OCI-LY1 (cell line): ENCODE measurements at regions not wholly inside any gene's neighbourhood (a gene's known extent, or its start where the extent isn't known, plus 50 kb on each side); places are given as distances from the start of the nearest gene placed in this dataset.
A peak's percentile ranks its signal among the peaks of the same experiment; 100 is the strongest.

Source experiments
- H2AFZ ChIP-seq: fragments of 200-600 bp; sonication (generic), shearing (Covaris generic); 2 replicates; pipeline ENCODE4 v1.6.0; 2014; ENCODE audit warnings: antibody characterized with exemption, mild to moderate bottlenecking, low read length
- H3F3A ChIP-seq: fragments of 200-600 bp; sonication (generic), shearing (Covaris generic); 2 replicates; pipeline ENCODE4 v1.6.0; 2014; ENCODE audit warnings: mild to moderate bottlenecking, antibody characterized with exemption, low read length, moderate library complexity; ENCODE audit not compliant: insufficient read depth
- H3K27ac ChIP-seq: fragments of 200-600 bp; sonication (generic); 2 replicates; pipeline ENCODE4 v1.5.1; 2014; ENCODE audit warnings: low read length, mixed run types, mild to moderate bottlenecking, low read depth; ENCODE audit not compliant: poor library complexity, severe bottlenecking
- H3K27me3 ChIP-seq: fragments of 200-600 bp; sonication (generic); 2 replicates; pipeline ENCODE4 v1.6.0; 2014; ENCODE audit warnings: antibody characterized with exemption, mild to moderate bottlenecking, low read length, moderate library complexity; ENCODE audit not compliant: insufficient read depth
- H3K36me3 ChIP-seq: fragments of 200-600 bp; sonication (generic); 2 replicates; pipeline ENCODE4 v1.6.1; 2014; ENCODE audit warnings: mild to moderate bottlenecking, antibody characterized with exemption, low read length, moderate library complexity, mixed read lengths; ENCODE audit not compliant: insufficient read depth
- H3K4me1 ChIP-seq: fragments of 200-600 bp; sonication (generic); 2 replicates; pipeline ENCODE4 v1.5.1; 2014; ENCODE audit warnings: mild to moderate bottlenecking, low read length, moderate library complexity; ENCODE audit not compliant: insufficient read depth, severe bottlenecking
- H3K4me2 ChIP-seq: fragments of 200-600 bp; sonication (generic), shearing (Covaris generic); 2 replicates; pipeline ENCODE4 v1.6.1; 2014; ENCODE audit warnings: low read length
- H3K4me3 ChIP-seq: fragments of 200-600 bp; sonication (generic); 2 replicates; pipeline ENCODE4 v1.5.1; 2014; ENCODE audit warnings: low read length, low read depth, mild to moderate bottlenecking, mixed read lengths; ENCODE audit not compliant: poor library complexity, severe bottlenecking
- H3K79me2 ChIP-seq: fragments of 200-600 bp; shearing (Covaris generic); 2 replicates; pipeline ENCODE4 v1.6.1; 2016; ENCODE audit warnings: mixed run types, low read length, mixed read lengths; ENCODE audit not compliant: insufficient read depth
- H3K9ac ChIP-seq: fragments of 200-600 bp; sonication (generic), shearing (Covaris generic); 2 replicates; pipeline ENCODE4 v1.6.1; 2014; ENCODE audit warnings: mild to moderate bottlenecking, low read length, mixed read lengths
- H3K9me2 ChIP-seq: fragments of 200-600 bp; sonication (generic), shearing (Covaris generic); 2 replicates; pipeline ENCODE4 v1.6.1; 2014; ENCODE audit warnings: low read depth, mild to moderate bottlenecking, low read length, mixed read lengths
- H3K9me3 ChIP-seq: fragments of 200-600 bp; shearing (Covaris generic); 2 replicates; pipeline ENCODE4 v1.6.1; 2014; ENCODE audit warnings: low read length, mixed read lengths
- H4K20me1 ChIP-seq: fragments of 200-600 bp; sonication (generic), shearing (Covaris generic); 2 replicates; pipeline ENCODE4 v1.6.0; 2016; ENCODE audit warnings: mild to moderate bottlenecking, low read length; ENCODE audit not compliant: insufficient read depth
- EZH2 ChIP-seq: fragments of 200-600 bp; sonication (generic), shearing (Covaris generic); IDR thresholded peaks from 2 replicates; pipeline ENCODE4 v1.8.0; 2017; ENCODE audit warnings: borderline replicate concordance, mixed run types, mild to moderate bottlenecking, antibody characterized with exemption, low read length, moderate library complexity, mixed read lengths
- TF ChIP-seq, protein P1 (sequence below): fragments of 200-600 bp; sonication (generic), shearing (Covaris generic); IDR thresholded peaks from 2 replicates; pipeline ENCODE4 v1.5.1; 2017; ENCODE audit warnings: mild to moderate bottlenecking, antibody characterized with exemption, low read length, moderate library complexity, mixed read lengths

DNA sequence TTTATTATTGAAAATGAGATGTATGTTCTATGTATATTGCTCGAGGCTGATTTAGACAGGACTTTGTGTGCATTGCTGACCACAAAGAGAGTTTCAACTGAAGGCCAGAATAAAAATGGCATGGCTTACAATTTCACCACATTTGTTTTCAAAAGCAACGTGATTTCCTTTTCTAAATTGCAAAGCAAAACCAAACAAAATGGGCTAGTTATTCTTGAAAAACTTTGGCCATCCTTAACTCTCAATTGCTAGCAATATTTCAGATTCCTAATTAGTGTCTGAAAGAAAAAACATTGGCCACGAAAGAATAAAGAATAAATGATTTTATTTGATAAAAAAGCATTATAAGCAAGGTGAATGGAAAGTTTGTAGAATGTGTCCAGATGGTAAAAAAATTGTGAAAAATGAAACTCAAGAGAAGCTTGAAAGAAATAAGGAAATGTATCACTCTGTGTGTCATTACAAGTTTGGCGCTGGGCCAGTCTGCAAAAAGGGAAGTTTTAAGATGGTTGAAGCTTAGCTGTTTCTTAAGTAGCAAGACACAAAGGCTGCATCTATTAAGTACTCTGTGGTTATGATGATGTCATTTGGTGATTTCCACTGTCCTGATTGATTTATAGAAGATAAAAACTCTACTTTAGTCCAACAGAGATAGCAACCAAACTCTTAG, 89.2 kb upstream of the PRLR start:
- H2AFZ ChIP-seq = peak overlapping the region; percentile 87; the same call in 1 of the 2 replicates
- peaks cover 10% of the 10 kb centered on the region; the same call in 1 of the 2 replicates for H3K9me3 ChIP-seq
- H4K20me1 ChIP-seq = no peaks in the 10 kb centered on the region
- H3K79me2 ChIP-seq = no peaks in the 10 kb centered on the region
- no peaks in the 10 kb centered on the region for H3K9me2 ChIP-seq
- peak overlapping the region; percentile 25; the same call in 1 of the 2 replicates for H3K9ac ChIP-seq
- TF ChIP-seq EZH2 = no peak
- TF ChIP-seq, protein P1, sequence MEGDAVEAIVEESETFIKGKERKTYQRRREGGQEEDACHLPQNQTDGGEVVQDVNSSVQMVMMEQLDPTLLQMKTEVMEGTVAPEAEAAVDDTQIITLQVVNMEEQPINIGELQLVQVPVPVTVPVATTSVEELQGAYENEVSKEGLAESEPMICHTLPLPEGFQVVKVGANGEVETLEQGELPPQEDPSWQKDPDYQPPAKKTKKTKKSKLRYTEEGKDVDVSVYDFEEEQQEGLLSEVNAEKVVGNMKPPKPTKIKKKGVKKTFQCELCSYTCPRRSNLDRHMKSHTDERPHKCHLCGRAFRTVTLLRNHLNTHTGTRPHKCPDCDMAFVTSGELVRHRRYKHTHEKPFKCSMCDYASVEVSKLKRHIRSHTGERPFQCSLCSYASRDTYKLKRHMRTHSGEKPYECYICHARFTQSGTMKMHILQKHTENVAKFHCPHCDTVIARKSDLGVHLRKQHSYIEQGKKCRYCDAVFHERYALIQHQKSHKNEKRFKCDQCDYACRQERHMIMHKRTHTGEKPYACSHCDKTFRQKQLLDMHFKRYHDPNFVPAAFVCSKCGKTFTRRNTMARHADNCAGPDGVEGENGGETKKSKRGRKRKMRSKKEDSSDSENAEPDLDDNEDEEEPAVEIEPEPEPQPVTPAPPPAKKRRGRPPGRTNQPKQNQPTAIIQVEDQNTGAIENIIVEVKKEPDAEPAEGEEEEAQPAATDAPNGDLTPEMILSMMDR = no peak
- peak overlapping the region; percentile 49 for H3K4me2 ChIP-seq
- no peaks in the 10 kb centered on the region for H3K27me3 ChIP-seq
- H3F3A ChIP-seq = no peaks in the 10 kb centered on the region
- peak overlapping the region; percentile 92 for H3K27ac ChIP-seq
- no peaks in the 10 kb centered on the region; the same call in 1 of the 2 replicates for H3K36me3 ChIP-seq
- no peak overlapping the region for H3K4me3 ChIP-seq
- peaks cover 35% of the 10 kb centered on the region for H3K4me1 ChIP-seq

DNA sequence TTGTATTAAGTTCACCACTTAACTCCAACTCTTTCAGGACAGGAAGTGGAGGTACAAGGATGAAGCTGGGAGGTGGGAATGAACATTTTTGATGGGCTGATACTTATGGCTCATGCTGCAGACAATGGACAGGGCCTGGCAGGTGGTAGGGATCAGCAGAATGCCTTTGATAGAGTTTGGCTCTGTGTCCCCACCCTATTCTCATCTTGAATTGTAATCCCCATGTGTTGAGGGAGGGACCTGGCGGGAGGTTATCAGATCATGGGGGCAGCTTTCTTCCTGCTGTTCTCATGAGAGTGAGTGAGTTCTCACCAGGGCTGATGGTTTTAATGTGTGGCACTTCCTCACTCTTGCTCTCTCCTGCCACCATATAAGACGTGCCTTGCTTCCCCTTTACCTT, 87.3 kb upstream of the PRLR start:
- Histone ChIP-seq H3K9me2 (no peaks in the 10 kb centered on the region), H3K27me3 (no peaks in the 10 kb centered on the region), H3K9ac (no peak overlapping the region), H3K4me2 (no peak overlapping the region), H2AFZ (no peak overlapping the region), H3K36me3 (no peaks in the 10 kb centered on the region; the same call in 1 of the 2 replicates), H3K79me2 (no peaks in the 10 kb centered on the region), H3K9me3 (peaks cover 10% of the 10 kb centered on the region; the same call in 1 of the 2 replicates), H3K27ac (no peak overlapping the region), H3F3A (no peaks in the 10 kb centered on the region), H3K4me1 (peaks cover 32% of the 10 kb centered on the region), H4K20me1 (no peaks in the 10 kb centered on the region), H3K4me3 (no peak overlapping the region)
- TF ChIP-seq EZH2 = no peak
- TF ChIP-seq, protein P1 = no peak

- H3K4me2 ChIP-seq = no peak overlapping the region
- H3K9me2 ChIP-seq = no peaks in the 10 kb centered on the region
- no peak overlapping the region for H3K27ac ChIP-seq
- H3K4me1 ChIP-seq = peaks cover 26% of the 10 kb centered on the region
- H3F3A ChIP-seq = no peaks in the 10 kb centered on the region
- no peak overlapping the region for H3K9ac ChIP-seq
- H3K4me3 ChIP-seq = no peak overlapping the region
- no peaks in the 10 kb centered on the region; the same call in 1 of the 2 replicates for H3K36me3 ChIP-seq
- peaks cover 10% of the 10 kb centered on the region; the same call in 1 of the 2 replicates for H3K9me3 ChIP-seq
- H3K27me3 ChIP-seq = no peaks in the 10 kb centered on the region
- TF ChIP-seq, protein P1 = no peak
- TF ChIP-seq EZH2 = no peak
- H4K20me1 ChIP-seq = no peaks in the 10 kb centered on the region
- H3K79me2 ChIP-seq = no peaks in the 10 kb centered on the region
- H2AFZ ChIP-seq = no peak overlapping the region
These were observed 86.5 kb upstream of the PRLR start for GRCh38 chr5:35316611-35317274.
